GM12878 (cell line): ENCODE measurements at regions not wholly inside any gene's neighbourhood (a gene's known extent, or its start where the extent isn't known, plus 50 kb on each side); places are given as distances from the start of the nearest gene placed in this dataset.

ENCODE experiments used
- ATAC-seq: fragments of 200-7000 bp; cut with Tn5 transposase; 3 replicates; pipeline ENCODE4 v1.9.1; 2020; ENCODE audit warnings: mild to moderate bottlenecking, moderate library complexity
- BruUV-seq: library from RNA; stranded (reverse); fragments of 400-500 nt; replicated peaks from 2 replicates; lab custom pipeline; 2021; lab: Mats Ljungman, UMichigan
- CTCF ChIA-PET: fragments of 300-600 bp; sonication (Branson Sonifier 250); formaldehyde crosslinking; extraction: SDS; loops from one replicate; lab custom pipeline; 2021; ENCODE audit warnings: inconsistent platforms; lab: Yijun Ruan, JAX
- POLR2A ChIA-PET: fragments of 350-600 bp; formaldehyde crosslinking; extraction: SDS; loops from one replicate; lab custom pipeline; 2021; ENCODE audit warnings: inconsistent platforms; lab: Charles Lee
- RAD21 ChIA-PET: fragments of 300-600 bp; sonication (Branson Sonifier 250); formaldehyde crosslinking; loops from one replicate; lab custom pipeline; 2023; ENCODE audit warnings: antibody characterized with exemption; ENCODE audit not compliant: unreplicated experiment; lab: Charles Lee
- SMC1A ChIA-PET: fragments of 300-600 bp; sonication (Branson Sonifier 250); formaldehyde crosslinking; loops from one replicate; lab custom pipeline; 2023; ENCODE audit not compliant: unreplicated experiment, uncharacterized antibody; lab: Charles Lee
- DNase-seq: peaks from one replicate; pipeline ENCODE4 v3.0.0-alpha.2; 2011; ENCODE audit warnings: low read depth, low spot score
- FAIRE-seq: peaks from 3 replicates; lab custom pipeline; 2011; peaks lifted over from hg19 to GRCh38; lab: Jason Lieb, UNC
- H2AFZ ChIP-seq: 2 replicates; pipeline ENCODE4 v1.6.0; 2011; ENCODE audit warnings: low read depth, low read length, control low read depth; ENCODE audit not compliant: control insufficient read depth
- H3K27ac ChIP-seq: 2 replicates; pipeline ENCODE4 v1.5.1; 2011; ENCODE audit warnings: control low read depth; ENCODE audit not compliant: control insufficient read depth, insufficient read depth
- H3K27me3 ChIP-seq, 2 experiments: replicated peaks in 1 of 2; 2 replicates each; pipeline versions ENCODE4 v1.6.0 to v1.6.1; 2011; ENCODE audit warnings: low read length in 1 of 2; ENCODE audit not compliant: control insufficient read depth in 2 of 2, insufficient read depth in 2 of 2
- H3K36me3 ChIP-seq, 2 experiments: 2 replicates each; pipeline ENCODE4 v1.5.1; 2011; ENCODE audit warnings: low read length in 1 of 2; ENCODE audit not compliant: control insufficient read depth in 2 of 2, insufficient read depth in 2 of 2
- H3K4me1 ChIP-seq: 2 replicates; pipeline ENCODE4 v1.6.1; 2011; ENCODE audit warnings: mild to moderate bottlenecking, low read length, moderate library complexity, mixed read lengths; ENCODE audit not compliant: control insufficient read depth, insufficient read depth
- H3K4me2 ChIP-seq: 2 replicates; pipeline ENCODE4 v1.6.0; 2011; ENCODE audit warnings: control low read depth; ENCODE audit not compliant: control insufficient read depth, insufficient read depth
- H3K4me3 ChIP-seq: fragments of 200-600 bp; sonication (generic); 2 replicates; pipeline ENCODE4 v1.5.1; 2016
- H3K79me2 ChIP-seq: 2 replicates; pipeline ENCODE4 v1.6.0; 2011; ENCODE audit warnings: low read length; ENCODE audit not compliant: control insufficient read depth, insufficient read depth
- H3K9ac ChIP-seq: 2 replicates; pipeline ENCODE4 v1.8.0; 2011; ENCODE audit warnings: low read length, control low read depth, mixed read lengths; ENCODE audit not compliant: control insufficient read depth, insufficient read depth
- H3K9me3 ChIP-seq: replicated peaks from 3 replicates; pipeline ENCODE4 v1.5.1; 2011; ENCODE audit warnings: mild to moderate bottlenecking, low read length; ENCODE audit not compliant: control insufficient read depth, insufficient read depth
- H4K20me1 ChIP-seq: 2 replicates; pipeline ENCODE4 v1.6.0; 2011; ENCODE audit not compliant: control insufficient read depth, insufficient read depth
- CHD2 ChIP-seq: IDR thresholded peaks from 2 replicates; pipeline ENCODE4 v1.6.1; 2011; ENCODE audit warnings: low read depth, low read length, improper control_type of control experiment, borderline replicate concordance
- FOXM1 ChIP-seq: IDR thresholded peaks from 2 replicates; pipeline ENCODE4 v1.6.1; 2012; ENCODE audit warnings: low read depth, mild to moderate bottlenecking, inconsistent platforms, low read length, moderate library complexity
- HSF1 ChIP-seq: fragments of 150-350 bp; IDR thresholded peaks from 2 replicates; pipeline ENCODE4 v1.6.1; 2014; ENCODE audit warnings: mild to moderate bottlenecking, low read depth, low read length
- MYC ChIP-seq: IDR thresholded peaks from 2 replicates; pipeline ENCODE4 v1.6.1; 2011; ENCODE audit warnings: mild to moderate bottlenecking, low read length, moderate library complexity, inconsistent platforms; ENCODE audit not compliant: insufficient read depth, insufficient replicate concordance, insufficient read length, severe bottlenecking
- NR2C1 ChIP-seq: fragments of 450-650 bp; IDR thresholded peaks from 2 replicates; pipeline ENCODE4 v1.6.1; 2017; ENCODE audit warnings: antibody characterized with exemption, mild to moderate bottlenecking, moderate library complexity
- RB1 ChIP-seq: fragments of 450-650 bp; formaldehyde crosslinking; IDR thresholded peaks from 2 replicates; pipeline ENCODE4 v1.6.1; 2017; ENCODE audit warnings: mild to moderate bottlenecking, borderline replicate concordance
- RELA ChIP-seq: fragments of 450-650 bp; IDR thresholded peaks from 2 replicates; pipeline ENCODE4 v1.8.0; 2014; ENCODE audit warnings: borderline replicate concordance; ENCODE audit not compliant: partially characterized antibody
- REST ChIP-seq: IDR thresholded peaks from 2 replicates; pipeline ENCODE4 v1.6.1; 2012; ENCODE audit warnings: mild to moderate bottlenecking, low read depth, low read length
- SMAD5 ChIP-seq: IDR thresholded peaks from 2 replicates; pipeline ENCODE4 v1.6.1; 2016; ENCODE audit warnings: antibody characterized with exemption, low read depth
- TARDBP ChIP-seq: IDR thresholded peaks from 2 replicates; pipeline ENCODE4 v1.6.1; 2016; ENCODE audit warnings: borderline replicate concordance
- USF2 ChIP-seq: IDR thresholded peaks from 2 replicates; pipeline ENCODE4 v1.6.1; 2011; ENCODE audit warnings: low read depth, low read length, improper control_type of control experiment, borderline replicate concordance
- YY1 ChIP-seq: IDR thresholded peaks from 2 replicates; pipeline ENCODE4 v1.6.1; 2011; ENCODE audit warnings: low read depth, mild to moderate bottlenecking, low read length
- WGBS: methylation state at CpG from one replicate; pipeline ENCODE4 v1.1.6; 2016; ENCODE audit warnings: low lambda C conversion rate; ENCODE audit not compliant: insufficient replicate concordance, insufficient coverage; ENCODE audit errors: missing lambda C conversion rate; 5-methylcytosine and 5-hydroxymethylcytosine counted together
- in situ Hi-C: fragments of 300-500 bp; cut with MboI; formaldehyde crosslinking; loops from 9 replicates; pipeline ENCODE4 v1.14.3; 2018; ENCODE audit warnings: mixed read lengths
- intact Hi-C: fragments of 100-400 bp; cut with micrococcal nuclease; formaldehyde crosslinking; loops from one replicate; pipeline ENCODE4 v1.14.2; 2022; ENCODE audit not compliant: unreplicated experiment

GRCh38 chr13:99911069-99911964 lies 60.2 kb downstream of the ZIC5 start (continued):
- TF ChIP-seq CHD2, result no peak
- TF ChIP-seq, all 136 proteins: peak for 0

- DNase-seq (no peak), ATAC-seq (no peak), FAIRE-seq (no peak)
- ChIA-PET SMC1A (no interaction called here), POLR2A (no interaction called here), CTCF (no interaction called here), RAD21 (no interaction called here)
- H3K4me2 ChIP-seq, result no peak overlapping the region
- H3K27ac ChIP-seq, result no peak overlapping the region
- no peaks in the 10 kb centered on the region for H3K36me3 ChIP-seq
- WGBS, result 32% methylated on average over 5 of the region's 5 CpGs
- H3K27me3 ChIP-seq, result 0 out of 4 replicates have a peak, but pooled peaks cover 0 to 3% of the 10 kb centered on the region in 2 experiments
- no peak overlapping the region for H3K4me3 ChIP-seq
- H3K79me2 ChIP-seq, result no peaks in the 10 kb centered on the region
- H3K9me3 ChIP-seq, result no peaks in the 10 kb centered on the region; the same call in 2 of the 3 replicates
- intact Hi-C loops (loop anchor here (10.0 kb wide), 1 partner anchor 465 kb away; no protein-coding TSS in a partner anchor), in situ Hi-C loops (no loop called here)
- H3K9ac ChIP-seq, result no peak overlapping the region
- no peak overlapping the region for H2AFZ ChIP-seq
- no TSS peak for BruUV-seq
- H4K20me1 ChIP-seq, result no peaks in the 10 kb centered on the region
- H3K4me1 ChIP-seq, result no peaks in the 10 kb centered on the region
- no peak for TF ChIP-seq RELA
- TF ChIP-seq RB1, result no peak
- no peak for TF ChIP-seq NR2C1
- no peak for TF ChIP-seq MYC
- no peak for TF ChIP-seq USF2
- no peak for TF ChIP-seq YY1
- no peak for TF ChIP-seq FOXM1
- TF ChIP-seq REST, result no peak
- no peak for TF ChIP-seq HSF1
- no peak for TF ChIP-seq SMAD5
- TF ChIP-seq TARDBP, result no peak
Measured at GRCh38 chr13:99909836-99910619, 61.5 kb downstream of the ZIC5 start.
